Effector memory CD8-positive, alpha-beta T cell (primary cell): ENCODE measurements at regions not wholly inside any gene's neighbourhood (a gene's known extent, or its start where the extent isn't known, plus 50 kb on each side); places are given as distances from the start of the nearest gene placed in this dataset.

Source experiments
- ATAC-seq: fragments of 150-1000 bp; cut with Tn5 transposase; replicated peaks from 2 replicates; pipeline ENCODE4 v1.10.0; 2021; ENCODE audit warnings: mild to moderate bottlenecking, moderate library complexity
- DNase-seq, 3 experiments: peaks; one replicate each; pipeline ENCODE4 v3.0.0; 2021
- H3K27ac Mint-ChIP-seq, 2 donors: one replicate each; pipeline ENCODE4 v1.8.0; 2022; ENCODE audit warnings: mild to moderate bottlenecking in 2 of 2, mixed read lengths in 2 of 2, moderate library complexity in 2 of 2
- H3K27me3 Mint-ChIP-seq, 2 donors: one replicate each; pipeline ENCODE4 v1.8.0; 2022; ENCODE audit warnings: mixed read lengths in 2 of 2
- H3K36me3 Mint-ChIP-seq: one replicate; pipeline ENCODE4 v1.8.0; 2022; ENCODE audit warnings: mild to moderate bottlenecking, moderate library complexity, mixed read lengths; ENCODE audit not compliant: insufficient read depth
- H3K4me1 Mint-ChIP-seq, 2 donors: one replicate each; pipeline ENCODE4 v1.8.0; 2022; ENCODE audit warnings: low read depth in 2 of 2, mixed read lengths in 2 of 2
- H3K4me3 Mint-ChIP-seq, 2 donors: one replicate each; pipeline ENCODE4 v1.8.0; 2022; ENCODE audit warnings: mild to moderate bottlenecking in 2 of 2, mixed read lengths in 2 of 2, moderate library complexity in 2 of 2
- H3K9me3 Mint-ChIP-seq, 2 donors: one replicate each; pipeline ENCODE4 v1.8.0; 2022; ENCODE audit warnings: mixed read lengths in 2 of 2

DNA sequence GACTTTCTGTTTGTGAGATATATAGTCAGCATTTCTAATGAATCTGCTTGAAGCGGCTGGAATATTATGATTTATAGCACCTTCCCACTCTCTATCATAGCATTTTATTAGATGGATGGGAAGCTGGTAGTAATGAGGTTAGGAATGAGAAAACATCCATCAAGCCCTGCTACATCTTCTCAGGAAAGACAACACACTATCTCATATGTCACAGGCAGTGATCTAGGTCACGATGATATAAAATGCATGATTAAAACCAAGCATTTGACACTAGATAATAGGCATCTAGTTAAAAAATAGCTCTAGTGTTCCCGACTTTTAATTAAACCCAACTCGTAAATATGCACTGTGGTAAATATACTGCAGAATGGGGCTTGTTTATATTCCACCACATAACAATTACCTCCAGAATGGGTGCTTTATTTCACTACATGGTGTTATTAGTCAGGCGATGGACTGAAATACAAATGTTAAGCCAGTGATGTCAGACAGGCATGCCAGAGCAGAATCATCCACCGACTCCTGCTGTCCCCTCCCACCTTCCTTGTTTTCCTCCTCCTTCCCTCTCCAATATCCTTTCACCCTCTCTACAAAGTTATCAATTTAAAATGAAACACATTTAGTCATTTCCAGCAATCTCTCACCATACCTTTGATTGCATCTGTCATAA is 286.8 kb downstream of the SPATA31D1 start:
- H3K36me3 Mint-ChIP-seq, result no peaks in the 10 kb centered on the region

DNA sequence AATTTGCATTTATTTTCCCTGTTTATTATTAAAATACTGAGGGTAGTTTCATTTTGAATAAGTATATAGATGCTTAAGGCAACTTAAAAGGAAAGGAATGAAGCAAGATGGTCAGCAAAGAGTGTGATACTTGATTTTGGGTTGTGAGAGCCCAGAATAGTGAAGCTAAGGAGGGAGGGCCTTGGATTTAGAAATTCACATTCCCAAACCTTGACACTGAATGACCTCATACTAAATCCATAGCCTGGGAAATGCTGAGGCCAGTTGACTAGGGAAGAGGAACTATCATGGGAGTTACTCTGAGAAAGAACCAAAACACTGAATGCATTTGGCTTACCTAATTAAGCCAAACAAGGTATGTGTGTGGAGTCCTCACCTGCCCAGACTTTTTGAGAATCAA is 292.5 kb downstream of the SPATA31D1 start:
- Mint-ChIP-seq H3K4me1 (no peaks in the 10 kb centered on the region), H3K36me3 (no peaks in the 10 kb centered on the region), H3K27ac (no peak overlapping the region), H3K9me3 (peaks cover 0 to 9% of the 10 kb centered on the region in 2 donors), H3K27me3 (no peaks in the 10 kb centered on the region), H3K4me3 (no peak overlapping the region)
- ATAC-seq (no peak), DNase-seq (no peak)

More for the DNA sequence above, 286.8 kb downstream of the SPATA31D1 start:
- ATAC-seq, result no peak
- no peaks in the 10 kb centered on the region for H3K27me3 Mint-ChIP-seq
- no peak for DNase-seq
- no peak overlapping the region for H3K27ac Mint-ChIP-seq
- H3K4me3 Mint-ChIP-seq, result no peak overlapping the region
- no peaks in the 10 kb centered on the region for H3K4me1 Mint-ChIP-seq
- H3K9me3 Mint-ChIP-seq, result peaks cover 0 to 9% of the 10 kb centered on the region in 2 donors

DNA sequence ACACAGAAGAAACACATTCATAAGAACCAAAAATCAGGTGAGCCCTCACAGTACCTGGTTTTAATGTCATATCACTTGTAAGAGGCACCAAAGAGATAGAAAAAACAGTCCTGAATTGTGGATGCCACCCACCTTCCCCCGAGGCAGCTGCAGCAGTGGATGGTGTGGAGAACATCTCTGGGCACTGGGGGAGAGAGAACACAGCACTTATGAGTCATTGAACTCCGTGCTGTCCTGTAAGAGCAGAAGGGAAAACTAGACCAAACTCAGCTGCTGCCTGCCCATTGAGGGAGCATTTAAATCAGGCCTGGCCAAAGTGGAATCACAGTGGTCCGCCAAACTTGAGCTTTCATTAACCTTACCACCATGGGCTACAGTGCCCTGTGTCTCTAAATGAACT is 296.2 kb downstream of the SPATA31D1 start:
- Mint-ChIP-seq H3K27me3 (no peaks in the 10 kb centered on the region), H3K9me3 (peaks cover 8 to 12% of the 10 kb centered on the region in 2 donors), H3K4me3 (no peak overlapping the region), H3K36me3 (no peaks in the 10 kb centered on the region), H3K27ac (no peak overlapping the region), H3K4me1 (no peaks in the 10 kb centered on the region)
- ATAC-seq (no peak), DNase-seq (no peak)

DNA sequence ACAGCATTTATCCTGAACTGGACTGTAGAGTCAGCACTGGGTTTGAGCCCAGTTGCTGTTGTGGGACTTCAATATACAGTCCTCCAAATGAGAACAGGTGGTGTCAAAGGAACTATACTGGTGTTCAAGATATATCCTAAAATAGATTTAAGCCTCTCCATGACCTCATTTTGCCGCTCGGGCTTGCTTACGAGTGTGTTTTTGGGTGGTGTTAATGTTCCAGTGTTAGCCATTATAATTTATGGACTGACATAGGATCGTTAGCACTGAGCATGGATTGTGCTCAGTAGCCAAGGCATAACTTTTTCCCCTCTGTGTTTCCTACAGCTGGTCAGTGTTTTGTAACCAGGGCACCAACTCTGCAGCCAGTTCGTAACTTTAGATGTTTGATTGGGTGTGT is 306.6 kb downstream of the SPATA31D1 start:
- Mint-ChIP-seq H3K27ac (no peak overlapping the region), H3K4me3 (no peak overlapping the region), H3K27me3 (no peaks in the 10 kb centered on the region), H3K9me3 (peaks cover 0 to 4% of the 10 kb centered on the region in 2 donors), H3K4me1 (no peaks in the 10 kb centered on the region), H3K36me3 (no peaks in the 10 kb centered on the region)
- ATAC-seq (no peak), DNase-seq (no peak)

DNA sequence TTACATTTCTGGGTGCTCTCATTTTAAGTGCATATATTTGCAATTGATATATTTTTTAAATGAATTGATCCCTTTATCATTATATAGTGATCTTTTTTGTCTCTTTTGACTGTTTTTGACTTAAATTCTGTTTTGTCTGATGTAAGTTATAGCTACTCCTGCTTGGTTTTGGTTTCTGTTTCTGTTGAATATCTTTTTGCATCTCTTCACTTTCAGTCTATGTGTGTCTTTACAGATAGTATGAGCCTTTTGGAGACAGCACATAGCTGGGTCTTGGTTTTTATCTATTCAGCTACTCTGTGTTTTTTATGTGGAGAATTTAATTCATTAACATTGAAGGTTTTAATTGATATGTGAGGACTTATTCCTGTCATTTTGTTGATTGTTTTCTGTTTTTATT is 311.3 kb downstream of the SPATA31D1 start:
- Mint-ChIP-seq H3K27ac (no peak overlapping the region), H3K36me3 (no peaks in the 10 kb centered on the region)

DNA sequence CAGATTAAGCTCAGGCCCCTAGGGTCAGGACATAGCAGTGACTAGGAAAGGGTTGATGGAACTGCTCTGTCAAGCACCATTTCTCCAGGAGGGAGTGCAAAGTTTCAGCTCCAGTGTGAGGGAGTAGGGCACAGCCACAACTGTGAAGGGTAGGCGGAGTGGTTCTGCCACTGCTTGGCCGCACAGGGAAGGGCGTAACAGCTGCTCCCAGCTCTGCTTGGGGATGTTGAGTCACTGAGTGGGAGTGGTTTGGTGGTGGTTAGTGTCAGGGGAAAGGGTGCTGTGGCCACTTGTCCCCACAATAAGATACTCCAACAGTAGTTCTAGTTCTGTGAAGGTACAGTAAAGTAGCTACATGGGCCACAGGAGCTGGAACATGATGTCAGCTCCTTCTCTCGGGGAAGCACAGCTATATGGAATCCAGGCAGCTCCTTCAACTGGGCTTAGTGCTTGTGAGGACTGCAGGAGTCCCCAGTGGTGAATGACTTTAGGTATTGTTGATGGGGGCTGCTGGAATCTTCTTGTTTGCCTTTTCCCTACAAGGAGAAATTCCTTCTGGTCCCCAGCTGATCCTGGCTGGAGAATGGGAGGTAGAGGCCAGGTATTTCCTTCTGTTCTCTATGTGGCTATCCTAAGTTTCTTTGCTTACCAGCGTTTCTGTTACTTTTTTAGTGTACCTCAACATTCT is 314.5 kb downstream of the SPATA31D1 start:
- peaks cover 0 to 2% of the 10 kb centered on the region in 2 donors for H3K4me1 Mint-ChIP-seq
- peaks cover 0 to 1% of the 10 kb centered on the region in 2 donors for H3K9me3 Mint-ChIP-seq
- ATAC-seq (no peak), DNase-seq (no peak)
- no peak overlapping the region for H3K4me3 Mint-ChIP-seq
- no peaks in the 10 kb centered on the region for H3K27me3 Mint-ChIP-seq
- no peak overlapping the region for H3K27ac Mint-ChIP-seq
- H3K36me3 Mint-ChIP-seq, result no peaks in the 10 kb centered on the region

More for the DNA sequence above, 311.3 kb downstream of the SPATA31D1 start:
- Mint-ChIP-seq H3K27me3 (no peaks in the 10 kb centered on the region), H3K9me3 (peaks cover 0 to 2% of the 10 kb centered on the region in 2 donors), H3K4me1 (peaks cover 0 to 2% of the 10 kb centered on the region in 2 donors), H3K4me3 (no peak overlapping the region)
- ATAC-seq (no peak), DNase-seq (no peak)

DNA sequence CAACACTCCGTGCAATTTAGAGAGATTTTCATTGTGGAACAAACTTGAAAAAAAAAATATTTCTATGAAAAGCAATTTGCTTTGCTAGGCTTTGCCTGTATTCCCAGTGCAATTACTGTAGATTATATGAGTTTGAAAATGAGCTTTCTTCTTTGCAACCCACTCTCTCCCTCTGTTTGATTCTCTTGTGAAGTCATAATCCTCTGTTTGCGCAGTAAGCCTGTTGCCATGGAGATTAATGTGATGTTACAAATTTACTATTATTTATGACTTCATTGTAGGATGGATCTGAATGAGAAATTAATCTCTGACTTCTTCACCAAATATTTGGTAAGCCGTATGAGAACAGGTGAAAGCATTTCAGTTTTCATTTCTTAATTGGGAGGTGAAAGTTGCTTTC is 320.3 kb downstream of the SPATA31D1 start:
- Mint-ChIP-seq H3K27ac (no peak overlapping the region), H3K4me3 (no peak overlapping the region), H3K27me3 (no peaks in the 10 kb centered on the region), H3K36me3 (no peaks in the 10 kb centered on the region), H3K9me3 (peaks cover 0 to 1% of the 10 kb centered on the region in 2 donors), H3K4me1 (no peaks in the 10 kb centered on the region)
- ATAC-seq (no peak), DNase-seq (no peak)

DNA sequence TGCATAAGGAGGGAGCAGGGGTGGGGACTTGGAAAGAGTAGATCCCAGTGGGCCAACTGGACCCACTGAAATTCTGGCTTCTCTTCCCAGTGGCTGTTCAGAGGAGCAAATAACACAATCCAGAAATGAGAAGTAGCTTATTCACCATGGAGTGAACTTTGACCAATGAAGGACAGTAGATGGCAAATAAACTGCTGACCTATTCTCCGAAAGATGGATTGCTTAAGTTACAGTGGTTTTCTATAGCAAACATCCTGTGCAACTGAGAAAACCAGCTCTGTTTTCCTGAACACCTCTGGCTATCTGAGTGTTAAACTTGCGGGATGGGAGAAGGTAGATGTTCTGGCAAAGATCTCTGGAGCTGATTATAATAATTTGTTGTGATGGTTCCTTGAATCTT is 325.1 kb downstream of the SPATA31D1 start:
- no peaks in the 10 kb centered on the region for H3K27me3 Mint-ChIP-seq
- no peaks in the 10 kb centered on the region for H3K4me1 Mint-ChIP-seq
- ATAC-seq, result no peak
- H3K27ac Mint-ChIP-seq, result no peak overlapping the region
- no peak overlapping the region for H3K4me3 Mint-ChIP-seq
- H3K9me3 Mint-ChIP-seq, result peaks cover 0 to 2% of the 10 kb centered on the region in 2 donors
- no peak for DNase-seq
- H3K36me3 Mint-ChIP-seq, result no peaks in the 10 kb centered on the region

DNA sequence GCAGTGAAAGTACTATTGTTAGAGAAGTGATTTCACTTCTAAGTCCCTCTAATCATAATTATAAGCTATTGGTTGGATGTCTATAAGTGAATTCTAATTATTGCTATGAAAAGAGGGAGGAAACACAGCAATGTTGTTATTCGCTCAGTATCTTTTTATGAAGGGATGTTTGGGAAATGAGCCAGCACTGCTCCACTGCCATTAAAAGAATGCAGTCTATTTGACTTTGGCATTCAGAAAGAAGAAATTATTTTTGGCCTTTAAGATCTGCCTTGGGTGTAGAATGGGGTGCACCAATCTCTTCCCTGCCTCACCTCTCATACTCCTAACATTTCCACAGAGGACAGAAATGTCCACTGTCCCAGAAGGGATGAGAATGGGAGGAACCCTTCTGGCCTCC is 332.0 kb downstream of the SPATA31D1 start:
- no peak overlapping the region for H3K27ac Mint-ChIP-seq
- DNase-seq (no peak), ATAC-seq (no peak)
- H3K4me3 Mint-ChIP-seq, result no peak overlapping the region
- H3K36me3 Mint-ChIP-seq, result peaks cover 4% of the 10 kb centered on the region
- no peaks in the 10 kb centered on the region for H3K27me3 Mint-ChIP-seq
- H3K4me1 Mint-ChIP-seq, result no peaks in the 10 kb centered on the region
- peaks cover 5 to 14% of the 10 kb centered on the region in 2 donors for H3K9me3 Mint-ChIP-seq

DNA sequence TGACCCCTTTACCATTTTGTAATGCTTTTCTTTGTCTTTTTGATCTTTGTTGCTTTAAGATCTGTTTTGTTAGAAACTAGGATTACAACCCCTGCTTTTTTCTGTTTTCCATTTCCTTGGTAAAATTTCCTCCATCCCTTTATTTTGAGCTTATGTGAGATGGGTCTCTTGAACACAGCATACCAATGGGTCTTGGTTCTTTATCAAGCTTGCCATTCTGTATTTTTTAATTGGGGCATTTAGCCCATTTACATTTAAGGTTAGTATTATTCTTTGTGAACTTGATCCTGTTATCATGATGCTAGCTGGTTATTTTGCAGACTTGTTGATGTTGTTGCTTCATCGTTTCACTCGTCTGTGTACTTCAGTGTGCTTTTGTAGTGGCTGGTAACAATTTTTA is 337.3 kb downstream of the SPATA31D1 start:
- Mint-ChIP-seq H3K36me3 (peaks cover 4% of the 10 kb centered on the region), H3K9me3 (peaks cover 10 to 41% of the 10 kb centered on the region in 2 donors), H3K27me3 (no peaks in the 10 kb centered on the region), H3K4me1 (no peaks in the 10 kb centered on the region), H3K4me3 (no peak overlapping the region), H3K27ac (no peak overlapping the region)
- ATAC-seq (no peak), DNase-seq (no peak)

DNA sequence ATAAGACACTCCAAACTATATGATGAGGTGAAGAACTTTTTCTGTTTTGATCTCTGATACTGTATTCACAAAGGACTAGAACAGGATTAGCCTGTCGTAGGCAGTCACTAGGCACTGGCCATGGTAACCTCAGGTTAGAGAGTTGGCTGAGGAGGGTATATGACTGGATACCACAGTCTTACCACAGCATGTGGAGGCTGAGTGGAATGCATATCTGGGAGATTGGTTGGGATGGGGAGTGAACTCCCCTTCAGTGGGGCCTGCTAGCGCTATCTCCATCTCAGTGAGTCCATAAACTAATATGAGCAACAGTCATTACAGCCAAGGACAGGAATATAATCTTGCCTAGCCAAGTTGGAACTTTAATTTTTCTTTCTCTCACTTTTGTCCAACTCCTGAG is 339.1 kb downstream of the SPATA31D1 start:
- Mint-ChIP-seq H3K27me3 (no peaks in the 10 kb centered on the region), H3K4me3 (no peak overlapping the region), H3K36me3 (peaks cover 4% of the 10 kb centered on the region), H3K9me3 (peaks cover 8 to 33% of the 10 kb centered on the region in 2 donors), H3K4me1 (no peaks in the 10 kb centered on the region), H3K27ac (no peak overlapping the region)
- DNase-seq (no peak), ATAC-seq (no peak)

DNA sequence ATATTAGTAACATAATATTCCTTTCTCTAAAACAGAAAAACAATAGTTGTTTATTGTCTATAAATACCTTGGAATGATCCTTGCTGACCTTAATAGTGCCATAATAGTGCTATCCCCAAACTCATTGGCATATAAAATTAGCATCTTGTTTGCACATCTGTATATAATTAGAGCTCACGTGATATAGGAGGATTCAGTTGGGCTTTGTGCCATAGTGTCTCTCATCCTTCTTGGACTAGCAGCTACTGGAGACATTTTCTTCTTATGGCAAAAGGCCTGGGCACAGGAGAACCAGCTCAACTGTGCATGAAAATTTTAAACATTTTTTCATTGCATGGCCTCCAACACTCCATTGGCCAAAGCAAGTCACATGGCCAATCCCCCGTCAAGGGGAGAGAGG is 342.5 kb downstream of the SPATA31D1 start:
- Mint-ChIP-seq H3K36me3 (no peaks in the 10 kb centered on the region), H3K4me3 (no peak overlapping the region), H3K27ac (no peak overlapping the region), H3K27me3 (no peaks in the 10 kb centered on the region), H3K9me3 (peaks cover 12 to 27% of the 10 kb centered on the region in 2 donors), H3K4me1 (no peaks in the 10 kb centered on the region)
- DNase-seq (no peak), ATAC-seq (no peak)

DNA sequence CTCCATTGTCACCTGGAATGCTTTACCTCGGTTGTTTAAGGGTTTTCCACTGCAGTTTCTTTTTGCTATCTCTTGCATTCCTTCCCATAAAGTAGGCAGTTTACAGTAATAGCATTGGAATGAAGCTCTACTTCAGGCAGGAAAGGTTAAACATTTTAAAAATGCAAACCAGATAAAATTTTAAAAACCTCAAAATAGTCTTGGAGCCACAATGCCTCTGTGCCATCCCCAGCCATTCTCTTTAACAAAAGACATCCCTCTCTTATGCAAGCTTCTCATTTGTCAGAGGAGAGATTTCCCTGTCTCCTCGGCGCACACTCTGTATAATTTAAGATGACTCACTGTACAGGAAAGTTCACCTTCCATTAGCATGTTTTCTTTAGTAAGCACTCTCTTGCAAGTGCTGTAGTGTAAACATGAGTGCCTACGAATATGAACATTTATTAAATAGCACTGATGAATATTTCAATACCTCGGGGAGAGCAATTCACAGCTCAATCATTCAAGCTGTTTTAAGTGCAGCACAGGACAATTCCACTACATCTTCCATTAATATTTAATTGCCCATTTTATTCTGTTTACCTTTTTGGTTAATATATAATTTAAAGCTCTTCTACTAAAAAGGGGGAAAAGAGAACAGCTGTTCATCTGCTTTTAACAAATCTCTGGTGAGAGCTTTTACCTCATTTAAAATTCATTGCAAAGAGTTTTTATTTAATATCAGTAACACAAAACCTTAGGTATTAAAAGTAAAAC is 343.6 kb downstream of the SPATA31D1 start:
- Mint-ChIP-seq H3K27ac (no peak overlapping the region), H3K4me3 (no peak overlapping the region)

DNA sequence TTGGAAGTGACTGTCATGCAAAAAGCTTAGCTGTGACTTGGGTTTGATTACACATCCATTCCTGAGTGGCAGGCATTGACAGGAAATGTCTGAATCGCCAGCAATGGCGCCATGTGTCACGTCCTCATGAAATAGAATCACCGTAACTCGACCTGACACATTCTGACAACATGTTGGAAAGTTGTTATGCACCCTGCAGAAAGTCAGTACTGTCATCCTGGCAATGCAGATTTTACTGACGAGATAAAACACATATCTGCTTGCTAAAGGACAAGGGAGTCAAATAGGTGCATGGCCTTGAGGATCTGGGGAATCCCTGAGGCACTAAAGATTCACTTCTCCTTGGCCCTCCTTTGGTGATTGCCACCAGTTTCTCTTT is 344.2 kb downstream of the SPATA31D1 start:
- no peaks in the 10 kb centered on the region for H3K4me1 Mint-ChIP-seq
- no peak for DNase-seq
- peaks cover 13 to 14% of the 10 kb centered on the region in 2 donors for H3K9me3 Mint-ChIP-seq
- ATAC-seq, result no peak
- H3K4me3 Mint-ChIP-seq, result no peak overlapping the region
- H3K36me3 Mint-ChIP-seq, result no peaks in the 10 kb centered on the region
- H3K27me3 Mint-ChIP-seq, result no peaks in the 10 kb centered on the region
- no peak overlapping the region for H3K27ac Mint-ChIP-seq

More for the DNA sequence above, 343.6 kb downstream of the SPATA31D1 start:
- H3K27me3 Mint-ChIP-seq, result no peaks in the 10 kb centered on the region
- H3K4me1 Mint-ChIP-seq, result no peaks in the 10 kb centered on the region
- DNase-seq, result no peak
- ATAC-seq, result no peak
- no peaks in the 10 kb centered on the region for H3K36me3 Mint-ChIP-seq
- H3K9me3 Mint-ChIP-seq, result peaks cover 13 to 19% of the 10 kb centered on the region in 2 donors
